ENCODE measurements at regions not wholly inside any gene's neighbourhood (a gene's known extent, or its start where the extent isn't known, plus 50 kb on each side); places are given as distances from the start of the nearest gene placed in this dataset.

GRCh38 chr14:36396798-36397197 lies 76.4 kb upstream of the MBIP start:
- H2AFZ ChIP-seq (ENCODE audit: low read depth, low read length, poor library complexity, severe bottlenecking): no peak overlapping the region
- no peaks in the 10 kb centered on the region for H3K27me3 ChIP-seq (ENCODE audit: insufficient read depth, low read length)
- ChIA-PET POLR2A (no interaction called here), CTCF (no interaction called here), RAD21 (ENCODE audit: low non-redundant PET in 1 of 2, low total read pairs in 2 of 2, uncharacterized antibody in 2 of 2, unreplicated experiment in 2 of 2) (no interaction called here)
- no peaks in the 10 kb centered on the region for H4K20me1 ChIP-seq (ENCODE audit: insufficient read depth)
- intact Hi-C loops (cut with micrococcal nuclease): no loop called here
- H3K4me3 ChIP-seq (replicated peaks in 1 of 2; ENCODE audit: low read depth in 1 of 2, low read length in 2 of 2): no peak overlapping the region
- H3K4me1 ChIP-seq (ENCODE audit: control insufficient read depth in 1 of 2, insufficient read depth in 2 of 2, low read length in 2 of 2): no peaks in the 10 kb centered on the region
- no peaks in the 10 kb centered on the region for H3K79me2 ChIP-seq (ENCODE audit: insufficient read depth, low read length)
- DNase-seq (ENCODE audit: low read depth, low spot score) (no peak), ATAC-seq (no peak)
- H3K36me3 ChIP-seq (ENCODE audit: control insufficient read depth in 1 of 2, insufficient read depth in 2 of 2, low read length in 2 of 2): no peaks in the 10 kb centered on the region
- no peak overlapping the region for H3K4me2 ChIP-seq (ENCODE audit: low read length)
- no peak overlapping the region for H3K9ac ChIP-seq (ENCODE audit: low read length)
- TF ChIP-seq POLR2A (IDR thresholded peaks at IDR 0.05; ENCODE audit: borderline replicate concordance, extremely low read depth, insufficient read depth, insufficient read length) (no peak), ZBTB33 (IDR thresholded peaks at IDR 0.05; ENCODE audit: extremely low read depth, insufficient replicate concordance, low read length) (no peak), ELF1 (IDR thresholded peaks at IDR 0.05; ENCODE audit: borderline replicate concordance, low read depth) (no peak), TCF7L2 (IDR thresholded peaks at IDR 0.05; ENCODE audit: borderline replicate concordance, extremely low read depth, insufficient read depth, insufficient read length) (no peak), SRF (IDR thresholded peaks at IDR 0.05; ENCODE audit: low read depth) (no peak), SIN3A (IDR thresholded peaks at IDR 0.05; ENCODE audit: low read depth) (no peak), JUND (IDR thresholded peaks at IDR 0.05) (no peak), ATF3 (IDR thresholded peaks at IDR 0.05) (no peak), FOSL1 (IDR thresholded peaks at IDR 0.05; ENCODE audit: low read depth) (no peak), MAX (IDR thresholded peaks at IDR 0.05) (no peak), EGR1 (IDR thresholded peaks at IDR 0.05; ENCODE audit: low read depth) (no peak), CBX3 (IDR thresholded peaks at IDR 0.05; ENCODE audit: low read depth) (no peak), POLR2AphosphoS5 (IDR thresholded peaks at IDR 0.05; ENCODE audit: low read depth, low read length) (no peak), SP1 (IDR thresholded peaks at IDR 0.05; ENCODE audit: low read depth) (no peak), REST (IDR thresholded peaks at IDR 0.05; ENCODE audit: low read depth) (no peak), ZNF274 (IDR thresholded peaks at IDR 0.05; ENCODE audit: low read depth, low read length) (no peak), RAD21 (IDR thresholded peaks at IDR 0.05; ENCODE audit: low read depth) (no peak), ZFX (IDR thresholded peaks at IDR 0.05) (no peak), CEBPB (IDR thresholded peaks at IDR 0.05; ENCODE audit: low read depth) (no peak)
- H3K9me3 ChIP-seq (ENCODE audit: control insufficient read depth in 1 of 2, insufficient read depth in 1 of 2, low read depth in 1 of 2, low read length in 2 of 2): 0 out of 4 replicates have a peak, but pooled peaks cover 0 to 3% of the 10 kb centered on the region in 2 experiments
- no TSS peak for BruUV-seq (replicated peaks)
- H3K9me2 ChIP-seq (ENCODE audit: insufficient read depth): no peaks in the 10 kb centered on the region
- no peak overlapping the region for H3K27ac ChIP-seq (ENCODE audit: low read depth, low read length)

Data from HCT116 (cell line).